Ectodermal cell (in vitro differentiated cells): ENCODE measurements at regions not wholly inside any gene's neighbourhood (a gene's known extent, or its start where the extent isn't known, plus 50 kb on each side); places are given as distances from the start of the nearest gene placed in this dataset.

ENCODE experiments used
- H3K27ac ChIP-seq: 2 replicates; pipeline ENCODE4 v1.7.0; 2013; ENCODE audit warnings: mild to moderate bottlenecking, low read depth, low read length; ENCODE audit not compliant: insufficient read depth, poor library complexity, severe bottlenecking
- H3K27me3 ChIP-seq: 2 replicates; pipeline ENCODE4 v1.7.0; 2013; ENCODE audit warnings: mild to moderate bottlenecking, low read length; ENCODE audit not compliant: insufficient read depth, control insufficient read depth, poor library complexity, severe bottlenecking
- H3K36me3 ChIP-seq: one replicate; pipeline ENCODE4 v1.7.0; 2013; ENCODE audit warnings: low read length; ENCODE audit not compliant: control insufficient read depth, insufficient read depth
- H3K4me1 ChIP-seq: one replicate; pipeline ENCODE4 v1.7.0; 2013; ENCODE audit warnings: low read length; ENCODE audit not compliant: control insufficient read depth, insufficient read depth
- H3K4me3 ChIP-seq: 2 replicates; pipeline ENCODE4 v1.7.0; 2013; ENCODE audit warnings: low read depth, low read length, control low read depth; ENCODE audit not compliant: insufficient read depth
- H3K9me3 ChIP-seq: 2 replicates; pipeline ENCODE4 v1.7.0; 2013; ENCODE audit warnings: mild to moderate bottlenecking, low read length, moderate library complexity; ENCODE audit not compliant: control insufficient read depth
- WGBS, 2 experiments: methylation state at CpG; one replicate each; pipeline ENCODE4 v1.1.7; 2013; ENCODE audit warnings: missing lambda C conversion rate in 2 of 2; 5-methylcytosine and 5-hydroxymethylcytosine counted together

DNA sequence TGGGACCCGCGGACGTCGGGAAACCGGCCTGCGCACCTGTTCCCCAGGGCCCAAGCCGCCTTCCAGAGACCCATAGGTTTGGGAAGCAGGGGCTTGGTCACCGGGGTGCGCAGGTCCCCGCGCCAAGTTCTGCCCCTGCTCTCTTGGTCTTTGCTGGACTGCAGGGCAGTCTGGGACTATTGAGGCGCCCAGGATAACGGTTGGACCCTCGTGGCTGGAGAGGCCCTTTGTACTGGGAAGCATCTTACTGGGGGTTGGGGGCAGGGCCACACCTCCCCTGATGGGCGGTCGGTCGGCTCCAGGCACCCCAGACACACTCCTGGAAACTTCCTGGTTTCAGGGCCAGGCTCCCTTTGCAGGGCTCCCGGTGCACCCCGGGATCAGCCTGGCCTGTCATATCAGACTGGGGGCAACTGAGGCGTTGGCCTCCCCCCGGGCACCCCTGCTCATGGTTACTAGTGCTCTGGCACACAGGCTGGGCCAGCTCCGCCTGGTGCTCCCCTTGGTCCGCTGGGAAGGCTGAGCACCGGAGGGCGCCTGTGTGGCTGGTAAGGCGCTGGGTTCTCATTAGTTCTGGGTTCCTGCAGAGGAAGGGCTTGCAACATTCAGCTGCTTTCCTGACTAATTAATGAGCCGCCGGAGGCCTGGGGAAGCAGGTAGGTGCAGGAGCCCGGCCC is 1250.5 kb downstream of the BRD1 start:
- Histone ChIP-seq H3K36me3 (no peaks in the 10 kb centered on the region), H3K9me3 (no peaks in the 10 kb centered on the region), H3K4me1 (peaks cover 15% of the 10 kb centered on the region), H3K27me3 (no peaks in the 10 kb centered on the region), H3K4me3 (peak overlapping the region; percentile 45), H3K27ac (no peak overlapping the region)
- 59% methylated on average over 29 of the region's 29 CpGs for WGBS, 2 experiments

DNA sequence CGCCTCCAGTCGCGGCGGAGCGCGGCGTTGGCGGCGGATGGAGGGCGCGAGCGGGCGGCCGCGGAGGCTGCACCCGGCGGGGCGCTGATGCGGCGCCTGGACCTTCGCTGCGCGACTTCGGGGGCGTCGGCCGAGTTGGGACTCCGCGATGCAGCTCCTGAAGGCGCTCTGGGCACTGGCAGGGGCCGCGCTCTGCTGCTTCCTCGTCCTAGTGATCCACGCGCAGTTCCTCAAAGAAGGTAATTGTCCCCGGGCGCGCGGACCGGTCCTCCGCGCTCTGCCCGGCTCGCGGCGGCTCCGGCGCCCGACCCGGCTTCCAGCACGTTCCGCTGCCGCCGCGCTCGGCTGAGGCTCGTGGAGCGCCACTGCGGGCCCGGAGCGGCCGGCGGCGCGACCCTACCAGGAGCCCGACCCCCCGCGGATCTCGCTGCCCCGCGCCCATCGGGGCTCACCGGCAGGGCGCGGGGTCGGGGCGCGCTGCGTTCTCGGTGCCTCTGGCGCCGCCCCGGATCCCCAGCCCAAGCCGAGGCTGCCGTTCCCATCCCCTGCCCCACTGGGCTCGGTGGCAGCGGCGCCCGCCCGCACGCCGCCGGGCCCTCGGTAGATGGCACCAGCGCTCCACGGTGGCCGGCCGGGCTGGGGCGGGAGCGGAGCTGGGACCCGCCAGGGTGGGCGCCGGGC is 1251.2 kb downstream of the BRD1 start:
- no peaks in the 10 kb centered on the region for H3K9me3 ChIP-seq
- H3K4me1 ChIP-seq = peaks cover 15% of the 10 kb centered on the region
- WGBS, 2 experiments = 1% methylated on average over 103 of the region's 103 CpGs
- H3K36me3 ChIP-seq = no peaks in the 10 kb centered on the region
- H3K27ac ChIP-seq = no peak overlapping the region
- peak overlapping the region; percentile 45 for H3K4me3 ChIP-seq
- H3K27me3 ChIP-seq = no peaks in the 10 kb centered on the region

DNA sequence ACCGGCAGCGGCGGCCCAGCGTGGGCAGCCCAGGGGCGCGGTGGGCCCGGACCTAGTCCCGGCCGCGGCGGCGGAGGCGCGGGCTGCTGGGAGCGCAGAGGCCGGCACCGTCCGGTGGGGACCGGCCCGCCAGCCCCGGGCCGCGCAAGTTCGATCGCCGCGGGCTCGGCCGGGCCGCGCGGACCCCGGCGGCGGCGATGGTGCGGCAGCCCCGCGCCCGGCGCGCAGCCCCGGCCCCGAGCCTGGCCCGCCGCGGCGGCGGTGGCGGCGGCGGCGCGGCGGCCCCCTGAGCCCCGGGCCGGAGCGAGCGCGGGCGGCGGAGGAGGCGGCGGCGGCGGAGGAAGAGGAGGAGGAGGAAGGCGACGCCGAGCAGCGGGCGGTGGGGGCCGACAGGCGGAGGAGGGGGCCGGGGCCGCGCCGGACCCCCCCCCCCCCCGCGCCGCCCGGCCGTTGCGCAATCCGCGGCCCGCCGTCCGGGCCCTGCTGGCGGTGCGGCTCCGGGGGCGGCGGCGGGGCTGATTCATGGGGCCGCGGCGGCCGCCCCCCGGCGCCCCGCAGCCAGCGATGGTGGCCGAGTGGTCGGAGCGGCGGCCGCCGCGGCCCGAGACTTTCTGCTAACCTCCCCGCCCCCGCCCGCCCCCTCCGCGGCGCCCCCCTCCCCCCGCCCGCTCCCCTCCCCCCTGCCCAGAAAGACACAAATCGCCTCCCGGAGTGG is 1251.9 kb downstream of the BRD1 start:
- H3K27me3 ChIP-seq = no peaks in the 10 kb centered on the region
- no peak overlapping the region for H3K27ac ChIP-seq
- H3K4me1 ChIP-seq = peaks cover 15% of the 10 kb centered on the region
- H3K4me3 ChIP-seq = peak overlapping the region; percentile 45
- H3K9me3 ChIP-seq = no peaks in the 10 kb centered on the region
- WGBS, 2 experiments = 0 to 1% methylated on average over 108 to 120 of the region's 120 CpGs
- H3K36me3 ChIP-seq = no peaks in the 10 kb centered on the region

DNA sequence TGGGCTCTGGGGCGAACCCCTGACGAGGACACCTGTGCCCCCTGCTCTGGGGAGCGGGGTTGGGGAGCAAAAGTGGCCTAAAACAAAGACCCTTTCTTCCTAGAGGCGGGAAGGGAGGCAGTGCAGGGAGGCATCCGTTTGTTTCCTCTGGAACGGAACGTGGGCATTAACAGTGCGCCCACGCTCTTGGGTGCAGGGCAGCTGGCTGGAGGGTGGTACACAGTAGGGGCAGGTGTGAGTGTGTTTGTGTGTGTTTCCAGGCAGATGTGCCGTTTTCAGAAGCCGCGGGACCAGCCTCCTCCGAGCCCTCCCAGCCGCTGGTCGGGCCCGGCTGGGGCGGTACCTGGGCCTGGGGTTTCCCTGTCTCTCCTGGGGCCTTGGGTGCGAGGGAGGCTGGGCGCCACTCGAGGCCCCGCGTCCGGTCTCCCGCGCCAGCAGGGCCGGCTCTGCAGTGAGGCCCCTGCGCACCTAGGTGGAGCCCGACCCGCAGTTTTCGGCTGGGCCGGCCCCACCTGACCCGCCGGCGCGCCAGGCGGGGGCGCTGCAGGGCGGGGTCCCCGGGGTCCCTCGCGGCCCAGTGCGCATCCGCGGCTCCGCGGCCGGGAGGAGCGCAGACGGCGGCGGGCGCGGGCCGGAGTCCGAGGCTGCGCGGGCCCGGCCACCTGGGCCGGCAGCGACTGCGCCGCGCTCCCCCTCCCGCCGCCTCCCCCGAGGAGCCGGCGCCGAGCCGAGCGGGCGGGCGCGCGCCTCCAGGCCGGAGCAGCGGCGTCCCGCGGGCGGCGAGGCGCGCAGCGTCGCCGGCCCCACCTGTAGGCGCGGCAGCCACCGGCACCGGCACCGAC is 1252.7 kb downstream of the BRD1 start:
- no peaks in the 10 kb centered on the region for H3K36me3 ChIP-seq
- peaks cover 15% of the 10 kb centered on the region for H3K4me1 ChIP-seq
- WGBS, 2 experiments = 10 to 11% methylated on average over 92 of the region's 92 CpGs
- H3K4me3 ChIP-seq = no peak overlapping the region
- H3K27me3 ChIP-seq = no peaks in the 10 kb centered on the region
- no peaks in the 10 kb centered on the region for H3K9me3 ChIP-seq
- H3K27ac ChIP-seq = no peak overlapping the region

DNA sequence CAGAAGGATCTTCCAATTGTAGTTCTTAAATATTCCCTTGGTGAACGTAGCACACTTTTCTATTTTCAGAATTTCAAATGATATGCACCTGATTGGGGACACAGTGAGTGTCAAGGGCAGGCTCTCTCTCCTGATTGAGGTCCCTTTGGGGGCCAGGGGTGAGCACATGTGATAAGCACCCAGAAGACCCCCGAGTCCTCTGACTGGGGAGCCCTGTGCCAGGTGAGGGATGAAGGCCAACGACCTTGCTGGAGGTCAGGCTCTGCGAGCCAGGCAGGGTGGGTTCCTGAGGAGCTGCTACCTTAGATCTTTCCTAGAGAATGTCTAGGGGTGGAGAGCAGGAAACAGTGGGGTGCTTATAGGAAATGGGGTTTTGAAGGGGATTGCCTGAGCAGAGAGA is 1253.9 kb downstream of the BRD1 start:
- Histone ChIP-seq H3K4me1 (peaks cover 8% of the 10 kb centered on the region), H3K27me3 (no peaks in the 10 kb centered on the region), H3K27ac (no peak overlapping the region), H3K9me3 (no peaks in the 10 kb centered on the region), H3K4me3 (no peak overlapping the region), H3K36me3 (no peaks in the 10 kb centered on the region)
- WGBS, 2 experiments = 93 to 95% methylated on average over 4 of the region's 4 CpGs

DNA sequence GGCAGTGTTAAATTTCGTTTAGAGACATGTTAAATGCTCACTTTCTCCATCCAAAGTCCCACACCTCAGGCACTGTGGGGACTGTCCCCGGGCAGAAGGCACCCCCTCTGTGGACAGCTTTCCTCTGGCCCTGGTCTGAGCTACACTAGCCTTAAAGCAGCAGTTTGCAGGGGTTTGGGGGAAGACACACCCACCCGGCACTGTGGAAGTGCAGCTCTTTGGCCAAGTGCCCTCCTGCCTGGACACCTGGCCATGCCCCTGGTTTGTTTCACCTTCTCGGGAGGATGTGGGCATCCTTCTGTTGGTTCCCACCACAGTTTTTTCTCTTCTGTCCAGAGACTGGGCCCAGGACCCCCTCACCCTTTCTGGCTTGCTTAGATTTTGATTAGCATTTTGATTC is 1254.7 kb downstream of the BRD1 start:
- 89 to 90% methylated on average over 4 of the region's 4 CpGs for WGBS, 2 experiments
- Histone ChIP-seq H3K9me3 (no peaks in the 10 kb centered on the region), H3K36me3 (no peaks in the 10 kb centered on the region)

DNA sequence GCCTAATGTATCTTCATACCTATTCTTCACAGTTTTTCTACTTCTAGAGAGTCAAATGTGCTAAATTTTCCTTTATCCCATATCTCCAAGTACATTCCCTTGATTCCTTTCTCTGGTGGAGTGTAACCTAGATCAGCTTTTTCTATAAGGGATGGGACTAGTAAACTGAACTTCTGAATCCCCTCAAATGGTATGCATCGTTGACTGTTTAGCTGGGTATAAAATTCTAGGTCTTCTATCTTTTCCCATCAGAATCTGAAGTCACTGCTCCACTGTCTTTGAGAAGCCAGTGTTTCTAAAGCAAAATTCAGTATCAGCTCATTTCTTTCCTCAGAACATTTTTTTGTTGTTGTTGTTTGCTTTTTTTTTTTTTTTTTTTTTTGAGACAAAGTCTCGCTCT is 1256.8 kb downstream of the BRD1 start:
- Histone ChIP-seq H3K4me1 (peaks cover 9% of the 10 kb centered on the region), H3K4me3 (no peak overlapping the region), H3K27ac (no peak overlapping the region), H3K27me3 (no peaks in the 10 kb centered on the region), H3K36me3 (no peaks in the 10 kb centered on the region), H3K9me3 (no peaks in the 10 kb centered on the region)
- 90 to 92% methylated on average over 2 of the region's 2 CpGs for WGBS, 2 experiments

More for the DNA sequence above, 1254.7 kb downstream of the BRD1 start:
- Histone ChIP-seq H3K27me3 (no peaks in the 10 kb centered on the region), H3K4me3 (no peak overlapping the region), H3K27ac (no peak overlapping the region), H3K4me1 (no peaks in the 10 kb centered on the region)

DNA sequence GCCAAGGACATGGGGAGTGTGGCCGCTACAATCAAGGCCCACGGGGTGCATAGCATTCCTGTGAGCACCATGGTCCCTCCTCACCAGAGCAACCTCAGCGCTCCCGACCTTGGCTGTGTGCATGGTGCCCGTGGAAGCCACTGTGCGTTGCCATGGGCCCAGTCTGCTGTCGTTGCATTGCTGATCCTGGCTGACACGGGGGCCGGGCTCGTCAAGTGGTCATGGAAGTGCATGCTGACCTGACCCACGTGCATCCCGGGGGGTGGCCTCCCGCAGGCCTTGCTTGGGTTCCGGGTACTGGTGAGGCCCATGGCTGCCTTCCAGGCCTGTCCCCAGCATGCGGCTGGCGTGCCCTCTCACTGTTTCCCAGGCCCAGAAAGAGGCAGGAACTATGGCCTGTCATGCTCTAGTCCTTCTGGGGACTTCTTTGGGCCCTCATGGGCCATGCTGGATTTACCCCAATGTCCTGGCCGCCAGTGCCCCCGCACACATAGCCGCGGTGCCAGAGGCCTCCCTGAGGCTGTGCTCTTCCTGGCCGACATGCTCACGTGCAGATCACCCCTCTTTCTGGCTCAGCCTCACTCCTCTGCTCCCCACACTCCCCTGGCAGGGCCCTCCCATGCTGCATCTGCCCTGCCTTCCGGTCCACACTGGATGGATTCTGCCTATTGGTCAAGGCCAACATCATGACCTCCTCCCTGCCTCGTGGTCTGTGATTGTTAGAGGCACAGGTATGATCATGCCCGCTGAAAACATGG is 1258.0 kb downstream of the BRD1 start:
- no peaks in the 10 kb centered on the region for H3K36me3 ChIP-seq

DNA sequence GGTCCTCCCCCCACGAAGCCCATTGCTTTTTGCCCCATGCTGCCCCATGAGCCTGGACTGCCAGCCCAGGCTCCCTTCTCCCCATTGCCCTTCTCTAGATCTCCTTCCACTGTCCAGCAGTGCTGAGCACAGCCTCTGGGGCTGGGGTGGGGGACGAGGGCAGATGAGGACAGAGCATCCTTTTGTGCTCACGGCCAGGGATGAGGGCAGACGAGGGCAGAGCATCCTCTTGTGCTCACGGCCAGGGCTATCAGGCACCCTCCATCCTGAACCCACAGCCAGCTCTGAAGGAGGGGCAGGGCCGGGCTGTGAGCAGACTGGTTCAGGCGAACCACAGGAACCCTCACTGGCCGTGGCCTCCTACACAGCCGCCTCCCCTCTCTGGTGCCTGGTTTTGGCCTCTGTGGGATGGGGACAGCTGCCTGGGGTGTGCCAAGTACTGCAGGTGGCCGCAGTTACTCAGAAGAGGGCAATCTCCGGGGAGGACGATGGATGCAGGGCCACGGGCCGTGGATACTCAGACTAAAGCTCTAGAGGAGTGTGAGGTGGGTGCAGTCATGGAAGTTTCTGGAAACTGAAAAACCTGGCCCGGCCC is 1258.8 kb downstream of the BRD1 start:
- H3K9me3 ChIP-seq = no peaks in the 10 kb centered on the region
- no peak overlapping the region for H3K4me3 ChIP-seq
- 93 to 95% methylated on average over 15 of the region's 15 CpGs for WGBS, 2 experiments
- H3K27ac ChIP-seq = no peak overlapping the region
- H3K27me3 ChIP-seq = no peaks in the 10 kb centered on the region
- peaks cover 9% of the 10 kb centered on the region for H3K4me1 ChIP-seq
- no peaks in the 10 kb centered on the region for H3K36me3 ChIP-seq

More for the DNA sequence above, 1258.0 kb downstream of the BRD1 start:
- Histone ChIP-seq H3K27me3 (no peaks in the 10 kb centered on the region), H3K27ac (no peak overlapping the region), H3K9me3 (no peaks in the 10 kb centered on the region), H3K4me3 (no peak overlapping the region), H3K4me1 (peaks cover 9% of the 10 kb centered on the region)
- WGBS, 2 experiments = 95% methylated on average over 25 of the region's 25 CpGs
